DND-41 (cell line): ENCODE measurements at regions not wholly inside any gene's neighbourhood (a gene's known extent, or its start where the extent isn't known, plus 50 kb on each side); places are given as distances from the start of the nearest gene placed in this dataset.

ENCODE experiments used
- CTCF ChIP-seq: IDR thresholded peaks from 2 replicates; pipeline ENCODE4 v1.5.1; 2012; ENCODE audit warnings: borderline replicate concordance, low read length, moderate library complexity, mild to moderate bottlenecking; ENCODE audit not compliant: poor library complexity, severe bottlenecking; ENCODE audit errors: extremely low read depth
- EZH2 ChIP-seq: IDR thresholded peaks from 3 replicates; pipeline ENCODE4 v1.6.1; 2012; ENCODE audit warnings: borderline replicate concordance, low read depth, mild to moderate bottlenecking, moderate library complexity, low read length, inconsistent platforms; ENCODE audit not compliant: severe bottlenecking

GRCh38 chr3:177687291-177687690, 490.0 kb upstream of the TBL1XR1 start:
- no peak for TF ChIP-seq CTCF
- TF ChIP-seq EZH2: no peak
